ENCODE measurements at regions not wholly inside any gene's neighbourhood (a gene's known extent, or its start where the extent isn't known, plus 50 kb on each side); places are given as distances from the start of the nearest gene placed in this dataset.

- DNase-seq (ENCODE audit: low read depth in 2 of 2) = no peak
These were observed 180.7 kb downstream of the TBXT start for GRCh38 chr6:165986914-165987482.

GRCh38 chr6:165986311-165986913 is 181.2 kb downstream of the TBXT start:
- DNase-seq (ENCODE audit: low read depth in 2 of 2) = no peak

GRCh38 chr6:165985806-165986299 is 181.8 kb downstream of the TBXT start:
- no peak for DNase-seq (ENCODE audit: low read depth in 2 of 2)

- no peak for DNase-seq (ENCODE audit: low read depth in 2 of 2)
These were observed 182.3 kb downstream of the TBXT start for GRCh38 chr6:165985281-165985805.

DNA sequence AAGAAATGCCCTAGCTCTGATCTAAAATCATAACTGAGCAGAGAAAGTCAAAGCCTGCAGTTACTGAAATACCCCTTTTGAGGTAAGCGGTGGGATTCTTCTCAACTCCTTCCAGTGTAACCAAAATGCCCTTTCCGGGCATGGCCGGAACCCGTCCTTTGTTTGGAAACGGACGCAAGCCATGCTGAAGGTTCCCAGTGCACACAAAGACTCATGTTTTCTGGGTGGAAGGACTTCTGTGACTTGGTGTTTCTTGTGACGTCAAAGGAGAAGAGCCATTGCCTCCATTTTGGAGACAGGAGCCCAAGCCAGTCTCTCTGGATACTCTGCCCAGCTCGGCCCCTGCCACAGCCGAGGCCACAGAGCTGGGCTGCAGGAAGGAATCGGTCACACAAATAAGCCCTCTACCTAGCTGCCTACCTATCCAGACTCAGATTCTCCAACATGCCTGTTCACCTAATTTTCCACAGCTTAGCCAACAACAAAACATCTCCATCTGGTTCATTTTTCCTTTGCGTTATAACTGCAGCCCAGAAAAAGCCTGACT is 182.8 kb downstream of the TBXT start:
- DNase-seq (ENCODE audit: low read depth in 2 of 2) = no peak

GRCh38 chr6:165983112-165984072 is 184.3 kb downstream of the TBXT start:
- DNase-seq (ENCODE audit: low read depth in 2 of 2) = no peak

DNA sequence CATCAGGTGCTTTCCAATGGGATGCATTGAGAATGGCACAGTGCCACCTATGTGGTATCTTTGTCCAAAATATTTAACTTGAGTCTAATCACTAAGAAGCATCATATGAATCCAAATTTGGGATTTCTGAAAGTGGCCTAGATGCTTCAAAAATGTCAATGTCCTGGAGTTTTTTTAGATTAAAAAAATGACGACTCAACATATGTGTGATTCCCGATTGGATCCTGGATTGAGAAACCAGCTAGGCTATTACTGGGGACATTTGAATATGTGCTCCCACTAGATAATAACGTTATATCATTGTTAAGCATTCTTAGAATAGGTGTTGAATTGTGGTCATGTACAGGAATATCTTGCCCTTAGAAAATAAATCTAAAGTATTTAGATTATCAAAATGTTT is 189.2 kb downstream of the TBXT start:
- no peak for DNase-seq (ENCODE audit: low read depth in 2 of 2)

GRCh38 chr6:165976684-165977083 is 191.0 kb downstream of the TBXT start:
- DNase-seq (ENCODE audit: low read depth in 2 of 2) = no peak

DNA sequence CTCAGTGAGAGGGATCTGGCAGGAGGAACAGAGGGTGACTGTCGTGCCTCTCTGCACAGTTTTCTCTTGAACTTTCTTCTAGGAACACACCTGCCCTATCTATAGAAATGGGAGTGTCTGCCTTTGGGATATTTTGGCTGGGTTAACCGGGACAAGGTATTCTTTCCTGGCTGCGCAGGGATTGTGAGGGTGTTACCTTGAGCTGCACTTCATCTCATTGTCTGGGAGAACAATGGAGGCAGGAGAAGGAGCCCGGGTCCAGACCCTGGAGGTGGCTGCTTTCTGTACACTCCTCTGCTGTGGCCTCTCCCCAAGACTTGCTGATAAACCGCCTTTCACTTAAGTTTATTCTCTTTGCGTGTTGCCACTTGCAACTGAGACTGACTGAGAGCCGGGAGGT is 192.8 kb downstream of the TBXT start:
- DNase-seq (ENCODE audit: low read depth in 2 of 2) = no peak

DNA sequence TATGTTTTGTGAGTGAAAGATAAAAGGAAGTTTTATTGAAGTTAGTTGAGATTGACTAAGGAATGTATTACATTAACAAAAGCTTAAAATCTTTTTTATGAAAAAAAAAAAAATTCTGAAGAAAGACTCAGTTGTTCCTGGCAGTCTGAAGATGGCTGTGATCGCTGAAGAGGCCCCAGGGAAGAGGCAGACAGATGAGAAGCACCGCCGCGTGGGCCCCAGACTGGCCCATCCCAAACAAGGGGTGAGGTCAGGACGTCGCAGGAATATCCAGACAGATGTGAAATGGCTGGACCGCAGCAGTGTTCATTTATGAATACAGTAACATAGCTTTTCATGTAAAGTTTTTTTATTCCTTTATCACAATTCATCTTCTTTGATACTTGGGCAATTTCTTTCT is 194.2 kb downstream of the TBXT start:
- no peak for DNase-seq (ENCODE audit: low read depth in 2 of 2)

GRCh38 chr6:165972139-165972802 is 195.4 kb downstream of the TBXT start:
- DNase-seq (ENCODE audit: low read depth in 2 of 2) = no peak

GRCh38 chr6:165971202-165971601 is 196.4 kb downstream of the TBXT start:
- DNase-seq (ENCODE audit: low read depth in 2 of 2) = no peak

- DNase-seq (ENCODE audit: low read depth in 2 of 2) = no peak
These were observed 197.7 kb downstream of the TBXT start for GRCh38 chr6:165970001-165970400.

DNA sequence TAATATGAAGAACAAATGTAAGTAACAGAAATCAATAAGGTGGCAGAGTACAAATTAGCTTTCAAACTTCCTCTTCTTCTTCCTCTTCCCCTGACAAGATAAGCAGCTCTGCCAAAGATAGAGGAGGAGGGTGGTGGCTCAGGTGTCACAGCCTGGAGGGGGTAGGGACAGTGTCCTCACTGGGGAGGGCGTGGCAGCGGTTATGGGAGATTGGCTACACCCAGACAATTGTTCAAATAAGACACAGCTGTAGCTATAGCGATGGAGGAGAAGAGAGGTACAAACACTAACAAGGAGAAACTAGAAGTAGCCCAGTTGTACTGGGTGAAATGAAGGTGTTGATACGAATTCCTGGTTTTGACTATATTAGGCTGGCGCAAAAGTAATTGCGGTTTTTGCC is 198.5 kb downstream of the TBXT start:
- no peak for DNase-seq (ENCODE audit: low read depth in 2 of 2)

- no peak for DNase-seq (ENCODE audit: low read depth in 2 of 2)
These were observed 199.2 kb downstream of the TBXT start for GRCh38 chr6:165968408-165968807.

- DNase-seq (ENCODE audit: low read depth in 2 of 2) = no peak
These were observed 199.7 kb downstream of the TBXT start for GRCh38 chr6:165967810-165968407.

DNA sequence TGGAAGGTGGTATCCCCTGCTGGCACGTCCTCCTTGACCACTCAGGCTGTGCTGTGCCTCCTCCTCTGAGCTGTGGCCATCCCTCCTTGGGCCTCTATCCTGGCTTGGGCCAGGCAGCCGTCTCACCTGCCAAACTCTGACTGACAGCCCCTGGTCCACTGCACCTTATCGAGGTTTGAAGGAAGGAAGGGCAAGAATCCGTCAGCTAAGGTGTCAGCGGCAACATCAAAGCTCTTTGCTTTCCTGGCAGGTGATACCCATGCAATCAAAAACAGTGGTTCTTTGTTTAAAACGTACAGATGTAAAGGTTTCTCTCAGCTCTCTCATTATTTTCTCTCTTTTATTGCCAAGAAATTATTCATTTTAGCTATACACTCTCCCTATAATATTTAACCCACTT is 203.9 kb downstream of the TBXT start:
- DNase-seq (ENCODE audit: low read depth in 2 of 2) = no peak

DNA sequence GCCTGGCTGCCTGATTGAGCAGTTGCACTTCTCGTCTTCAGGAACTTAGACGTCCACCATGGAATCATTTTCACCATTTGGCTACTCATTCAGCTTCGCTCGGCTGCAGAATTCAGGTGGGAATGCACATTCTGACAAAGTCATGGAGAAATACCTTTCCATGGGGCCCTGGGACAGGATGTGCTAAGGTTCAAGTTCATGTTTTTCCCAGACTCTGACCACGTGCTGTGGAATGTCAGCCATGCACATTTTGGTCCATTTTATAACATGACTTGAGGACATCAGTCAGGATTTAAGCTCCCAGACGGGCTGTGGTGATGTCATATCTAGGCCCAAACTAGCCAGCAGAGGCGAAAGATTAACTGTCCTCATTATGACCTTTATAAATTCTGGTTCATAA is 205.3 kb downstream of the TBXT start:
- no peak for DNase-seq (ENCODE audit: low read depth in 2 of 2)

GRCh38 chr6:165961233-165961632 is 206.4 kb downstream of the TBXT start:
- DNase-seq (ENCODE audit: low read depth in 2 of 2) = no peak

DNA sequence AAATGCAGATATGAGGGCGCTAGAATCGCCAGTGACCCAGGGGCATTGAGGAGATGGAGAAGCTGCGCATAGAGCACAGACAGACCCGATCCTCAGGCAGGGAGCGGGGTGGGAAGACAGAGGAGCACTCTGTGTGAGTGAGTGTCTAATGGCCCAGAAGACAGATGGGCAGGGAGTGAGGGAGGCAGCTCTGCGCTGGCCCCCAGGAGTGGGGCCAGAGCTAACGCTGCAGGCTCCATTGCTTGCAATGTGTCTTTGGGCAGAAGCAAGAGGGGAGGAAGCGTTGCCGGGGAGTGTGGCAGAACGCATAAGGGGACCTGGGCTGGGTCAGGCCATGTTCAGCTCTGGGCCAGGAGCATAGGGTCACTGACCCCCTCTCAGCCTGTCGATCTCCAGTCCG is 207.0 kb downstream of the TBXT start:
- DNase-seq (ENCODE audit: low read depth in 2 of 2) = no peak

DNA sequence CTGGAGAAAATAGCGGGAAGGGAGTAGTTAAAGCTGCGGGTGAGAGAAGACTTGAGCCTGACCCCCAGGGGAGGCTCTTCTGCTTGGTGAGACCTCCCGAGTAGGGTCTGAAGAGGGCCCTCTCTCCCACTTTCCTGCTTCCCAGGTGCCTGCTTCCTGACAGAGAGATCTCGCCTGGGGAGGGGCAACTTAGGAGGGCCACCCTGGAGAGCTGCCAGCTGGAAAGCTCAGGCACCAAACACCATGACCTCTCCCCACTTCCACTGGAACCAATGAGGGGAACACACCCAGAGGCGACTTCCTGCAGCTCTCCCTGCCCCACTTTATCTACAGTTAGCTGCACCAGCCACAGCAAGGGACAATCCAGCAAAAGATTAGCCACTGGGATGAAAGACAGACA is 208.0 kb downstream of the TBXT start:
- DNase-seq (ENCODE audit: low read depth in 2 of 2) = no peak

Measured in stimulated activated CD8-positive, alpha-beta memory T cell treated with anti-CD3 and anti-CD28 coated beads, Interleukin-2, amount 100 ng/mL, for 1 hour (primary cell).